K562 (cell line): ENCODE measurements at regions not wholly inside any gene's neighbourhood (a gene's known extent, or its start where the extent isn't known, plus 50 kb on each side); places are given as distances from the start of the nearest gene placed in this dataset.
A peak's percentile ranks its signal among the peaks of the same experiment; 100 is the strongest.

Experiments used
- ATAC-seq: fragments of 200-7000 bp; cut with Tn5 transposase; 3 replicates; pipeline ENCODE4 v1.9.1; 2020; ENCODE audit warnings: moderate library complexity
- BruUV-seq: library from RNA; stranded (reverse); fragments of 400-500 nt; replicated peaks from 2 replicates; lab custom pipeline; 2021; lab: Mats Ljungman, UMichigan
- CTCF ChIA-PET: fragments of 300-600 bp; formaldehyde crosslinking; extraction: SDS; loops from one replicate; lab custom pipeline; 2021; ENCODE audit warnings: low intra/inter-chr PET ratio; lab: Yijun Ruan, JAX
- POLR2A ChIA-PET: fragments of 300-600, 350-650 bp; sonication (Branson Sonifier 250); formaldehyde crosslinking; extraction: SDS; loops from one replicate; lab custom pipeline; 2021; ENCODE audit warnings: antibody characterized with exemption, inconsistent platforms; lab: Yijun Ruan, JAX
- DNase-seq, 4 experiments: peaks; one replicate each; pipeline versions ENCODE4 v3.0.0 to v3.0.0-alpha.2; 2011 to 2018; ENCODE audit warnings: low spot score in 3 of 4, mixed read lengths in 3 of 4; ENCODE audit errors: extremely low read depth in 1 of 4
- FAIRE-seq: peaks from 2 replicates; lab custom pipeline; 2011; peaks lifted over from hg19 to GRCh38; lab: Jason Lieb, UNC
- H2AFZ ChIP-seq: 2 replicates; pipeline ENCODE4 v1.6.0; 2011; ENCODE audit warnings: low read depth, low read length, control low read depth, inconsistent platforms
- H3K27ac ChIP-seq: fragments of 200-600 bp; 3 replicates; pipeline ENCODE4 v1.8.0; 2011; ENCODE audit warnings: low read depth, mild to moderate bottlenecking, control low read depth, inconsistent platforms, low read length, moderate library complexity, mixed read lengths; ENCODE audit errors: extremely low read depth
- H3K27me3 ChIP-seq, 2 experiments: fragments of 300-600 bp in 1 of 2; 2 replicates in 1 of 2; 3 replicates in 1 of 2; pipeline versions ENCODE4 v1.6.0 to v1.8.0; 2011; ENCODE audit warnings: inconsistent platforms in 2 of 2, low read length in 2 of 2, mild to moderate bottlenecking in 1 of 2, mixed read lengths in 1 of 2, moderate library complexity in 1 of 2; ENCODE audit not compliant: control insufficient read depth in 2 of 2, insufficient read depth in 2 of 2
- H3K36me3 ChIP-seq: fragments of 300-600 bp; 3 replicates; pipeline ENCODE4 v1.8.0; 2011; ENCODE audit warnings: mild to moderate bottlenecking, low read length, inconsistent platforms; ENCODE audit not compliant: control insufficient read depth, insufficient read depth
- H3K4me1 ChIP-seq, 2 experiments: fragments of 200-600 bp in 1 of 2; replicated peaks in 1 of 2; 2 replicates in 1 of 2; 3 replicates in 1 of 2; pipeline versions ENCODE4 v1.5.1 to v1.8.0; 2011; ENCODE audit warnings: inconsistent platforms in 2 of 2, low read length in 2 of 2, mild to moderate bottlenecking in 1 of 2, mixed read lengths in 1 of 2, moderate library complexity in 1 of 2; ENCODE audit not compliant: control insufficient read depth in 2 of 2, insufficient read depth in 2 of 2
- H3K4me2 ChIP-seq: 2 replicates; pipeline ENCODE4 v1.6.1; 2011; ENCODE audit warnings: low read length, control low read depth, inconsistent platforms, mixed read lengths; ENCODE audit not compliant: insufficient read depth
- H3K4me3 ChIP-seq: fragments of 200-600 bp; sonication (generic), shearing (Covaris generic); 2 replicates; pipeline ENCODE4 v1.5.1; 2016; ENCODE audit warnings: control low read depth, inconsistent platforms
- H3K79me2 ChIP-seq: fragments of 200-600 bp; 3 replicates; pipeline ENCODE4 v1.8.0; 2011; ENCODE audit warnings: low read length, inconsistent platforms; ENCODE audit not compliant: control insufficient read depth, insufficient read depth
- H3K9ac ChIP-seq, 2 experiments: 2 replicates each; pipeline versions ENCODE4 v1.6.0 to v1.6.1; 2011; ENCODE audit warnings: low read depth in 2 of 2, low read length in 2 of 2, control low read depth in 1 of 2, inconsistent platforms in 1 of 2, mild to moderate bottlenecking in 1 of 2, mixed read lengths in 1 of 2; ENCODE audit not compliant: insufficient read depth in 1 of 2
- H3K9me1 ChIP-seq: one replicate; pipeline ENCODE4 v1.6.0; 2011; ENCODE audit warnings: inconsistent platforms, mild to moderate bottlenecking, low read length, moderate library complexity; ENCODE audit not compliant: control insufficient read depth, insufficient read depth
- H3K9me3 ChIP-seq: replicated peaks from 2 replicates; pipeline ENCODE4 v1.5.1; 2011; ENCODE audit warnings: low read depth, low read length, inconsistent platforms; ENCODE audit not compliant: control insufficient read depth, insufficient read depth
- H4K20me1 ChIP-seq: replicated peaks from 2 replicates; pipeline ENCODE4 v1.6.1; 2011; ENCODE audit warnings: low read length, inconsistent platforms, mixed read lengths; ENCODE audit not compliant: control insufficient read depth, insufficient read depth
- CTCF ChIP-seq, 3 experiments: IDR thresholded peaks in 2 of 3; conservative IDR thresholded peaks in 1 of 3; 2 replicates each; pipeline ENCODE4 v1.5.1; 2011 to 2012; ENCODE audit warnings: low read length in 3 of 3, mild to moderate bottlenecking in 3 of 3, control low read depth in 2 of 3, improper control_type of control experiment in 1 of 3, inconsistent platforms in 1 of 3, low read depth in 1 of 3, mixed read lengths in 1 of 3, moderate library complexity in 1 of 3; ENCODE audit not compliant: insufficient read depth in 2 of 3
- RAD21 ChIP-seq, 2 experiments: fragments of 250-450 bp in 1 of 2; fragments of 450-650 bp in 1 of 2; sonication (Bioruptor Pico) in 1 of 2; formaldehyde crosslinking in 1 of 2; IDR thresholded peaks in 1 of 2; conservative IDR thresholded peaks in 1 of 2; 2 replicates each; pipeline versions ENCODE4 v1.4.0 to v1.8.0; 2020 to 2022; ENCODE audit warnings: mild to moderate bottlenecking in 2 of 2, moderate library complexity in 1 of 2
- WGBS: fragments of 100-300 bp; shearing (Covaris generic); methylation state at CpG from one replicate; pipeline ENCODE4 v1.1.6; 2016; ENCODE audit warnings: low coverage, mixed read lengths; ENCODE audit not compliant: insufficient coverage; ENCODE audit errors: missing lambda C conversion rate; 5-methylcytosine and 5-hydroxymethylcytosine counted together
- in situ Hi-C: fragments of 300-500 bp; cut with MboI; formaldehyde crosslinking; loops from 4 replicates; pipeline ENCODE4 v1.15.0; 2018; ENCODE audit warnings: inconsistent platforms, mixed read lengths
- intact Hi-C: fragments of 100-400 bp; cut with micrococcal nuclease; formaldehyde crosslinking; loops from 2 replicates; pipeline ENCODE4 v1.14.2; 2022
- TF ChIP-seq, protein P1 (sequence below): conservative IDR thresholded peaks from 2 replicates; pipeline ENCODE4 v1.6.1; 2011; ENCODE audit warnings: low read depth, mild to moderate bottlenecking, low read length; ENCODE audit not compliant: control insufficient read depth

DNA sequence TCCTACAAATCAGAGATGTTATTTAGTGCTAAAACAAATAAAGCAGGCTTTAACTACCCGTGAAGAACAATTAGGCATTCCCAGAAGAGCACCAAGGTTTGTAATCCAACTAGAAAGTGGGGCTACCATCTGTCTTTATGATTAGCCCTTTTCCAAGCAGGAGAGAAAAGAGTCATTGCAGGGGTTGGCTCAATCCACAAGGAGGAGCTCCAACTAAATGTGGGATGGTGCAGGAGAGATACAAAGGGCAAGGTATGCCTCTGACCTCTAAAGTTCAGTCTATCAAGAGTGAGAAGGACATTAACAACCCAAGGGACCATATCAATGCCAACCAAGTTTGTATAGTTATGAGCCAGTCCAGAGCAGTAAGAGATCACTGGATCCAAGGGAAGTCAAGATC lies 382.7 kb upstream of the DUSP10 start:
- H3K4me3 ChIP-seq: no peak overlapping the region
- intact Hi-C loops: loop anchor here (10.0 kb wide), 1 partner anchor 330 kb away; no protein-coding TSS in a partner anchor
- in situ Hi-C loops: no loop called here
- ChIA-PET CTCF (no interaction called here), POLR2A (no interaction called here)
- no peaks in the 10 kb centered on the region for H3K36me3 ChIP-seq
- BruUV-seq: no TSS peak
- H3K9me1 ChIP-seq: no peaks in the 10 kb centered on the region
- no peak overlapping the region for H3K9ac ChIP-seq
- ATAC-seq (peak; percentile 56; the same call in 2 of the 3 replicates), DNase-seq (peak in 1 of 4 experiments; percentile 4), FAIRE-seq (no peak)
- no peak overlapping the region for H3K27ac ChIP-seq
- H2AFZ ChIP-seq: no peak overlapping the region
- 0% methylated on average over 1 of the region's 1 CpG for WGBS
- H3K4me1 ChIP-seq: no peaks in the 10 kb centered on the region
- no peaks in the 10 kb centered on the region for H4K20me1 ChIP-seq
- H3K9me3 ChIP-seq: no peaks in the 10 kb centered on the region
- H3K79me2 ChIP-seq: no peaks in the 10 kb centered on the region
- H3K27me3 ChIP-seq: no peaks in the 10 kb centered on the region
- TF ChIP-seq, protein P1, sequence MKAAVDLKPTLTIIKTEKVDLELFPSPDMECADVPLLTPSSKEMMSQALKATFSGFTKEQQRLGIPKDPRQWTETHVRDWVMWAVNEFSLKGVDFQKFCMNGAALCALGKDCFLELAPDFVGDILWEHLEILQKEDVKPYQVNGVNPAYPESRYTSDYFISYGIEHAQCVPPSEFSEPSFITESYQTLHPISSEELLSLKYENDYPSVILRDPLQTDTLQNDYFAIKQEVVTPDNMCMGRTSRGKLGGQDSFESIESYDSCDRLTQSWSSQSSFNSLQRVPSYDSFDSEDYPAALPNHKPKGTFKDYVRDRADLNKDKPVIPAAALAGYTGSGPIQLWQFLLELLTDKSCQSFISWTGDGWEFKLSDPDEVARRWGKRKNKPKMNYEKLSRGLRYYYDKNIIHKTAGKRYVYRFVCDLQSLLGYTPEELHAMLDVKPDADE: no peak
- TF ChIP-seq CTCF (IDR thresholded peaks at IDR 0.05 in 2 of 3, conservative IDR thresholded peaks at IDR 0.05 in 1 of 3; ENCODE audit: insufficient read depth in 2 of 3, low read depth in 1 of 3, low read length in 3 of 3): peak in 2 of 3 experiments; percentile 15 to 37; a peak in 2 of 6 replicates
- peak; percentile 28 to 58 for TF ChIP-seq RAD21 (CRISPR knock-in tag; conservative IDR thresholded peaks at IDR 0.05 in 1 of 2, IDR thresholded peaks at IDR 0.05 in 1 of 2)
- no peak overlapping the region for H3K4me2 ChIP-seq
